Thyroid gland (tissue), 4 donors: ENCODE measurements at regions not wholly inside any gene's neighbourhood (a gene's known extent, or its start where the extent isn't known, plus 50 kb on each side); places are given as distances from the start of the nearest gene placed in this dataset.

Source experiments
- DNase-seq, 2 donors: peaks; one replicate each; pipeline ENCODE4 v3.0.0-alpha.2; 2019
- H3K27ac ChIP-seq, 3 donors: fragments of 200-600 bp; sonication (generic); 1 replicate in 2 of 3; 2 replicates in 1 of 3; pipeline ENCODE4 v1.5.1; 2016 to 2019; ENCODE audit warnings: mild to moderate bottlenecking in 1 of 3, moderate library complexity in 1 of 3
- H3K27me3 ChIP-seq: fragments of 200-600 bp; sonication (generic); one replicate; pipeline ENCODE4 v1.5.1; 2019
- H3K36me3 ChIP-seq, 2 donors: fragments of 200-600 bp; sonication (generic); one replicate each; pipeline ENCODE4 v1.5.1; 2016 to 2019
- H3K4me1 ChIP-seq, 2 donors: fragments of 200-600 bp; sonication (generic); one replicate each; pipeline ENCODE4 v1.5.1; 2017 to 2019
- H3K4me3 ChIP-seq, 3 donors: fragments of 200-600 bp; sonication (generic); replicated peaks in 1 of 3; 1 replicate in 2 of 3; 2 replicates in 1 of 3; pipeline ENCODE4 v1.5.1; 2016; ENCODE audit warnings: mild to moderate bottlenecking in 1 of 3
- H3K9me3 ChIP-seq: fragments of 200-600 bp; sonication (generic); one replicate; pipeline ENCODE4 v1.5.1; 2017
- CTCF ChIP-seq, 6 experiments: fragments of 200-600 bp in 3 of 6; fragments of 450-650 bp in 3 of 6; sonication (generic) in 3 of 6; IDR thresholded peaks; one replicate each; pipeline ENCODE4 v1.5.1; 2016 to 2019; ENCODE audit warnings: antibody characterized with exemption in 6 of 6, mild to moderate bottlenecking in 2 of 6, inconsistent platforms in 1 of 6, moderate library complexity in 1 of 6
- POLR2A ChIP-seq, 2 donors: fragments of 450-650 bp; IDR thresholded peaks; one replicate each; pipeline ENCODE4 v1.6.1; 2017; ENCODE audit warnings: antibody characterized with exemption in 2 of 2, mild to moderate bottlenecking in 2 of 2, moderate library complexity in 1 of 2
- whole genome bisulfite sequencing, 2 donors: methylation state at CpG; one replicate each; pipeline ENCODE4 v1.1.5; 2017; 5-methylcytosine and 5-hydroxymethylcytosine counted together
- intact Hi-C: fragments of 100-400 bp; cut with DNase I; formaldehyde crosslinking; loops from one replicate; pipeline ENCODE4 v1.15.1; 2023

- H3K4me3 ChIP-seq, result no peak overlapping the region
- intact Hi-C loops, result no loop called here
- H3K4me1 ChIP-seq, result no peaks in the 10 kb centered on the region
- no peak for DNase-seq
- no peaks in the 10 kb centered on the region for H3K27me3 ChIP-seq
- WGBS, 2 donors, result 62 to 66% methylated on average over 4 of the region's 4 CpGs
- H3K36me3 ChIP-seq, result no peaks in the 10 kb centered on the region
- no peaks in the 10 kb centered on the region for H3K9me3 ChIP-seq
- H3K27ac ChIP-seq, result no peak overlapping the region
- TF ChIP-seq CTCF (IDR thresholded peaks at IDR 0.05) (no peak), POLR2A (IDR thresholded peaks at IDR 0.05) (no peak)
These were observed 51.7 kb upstream of the ATP5MC3 start for GRCh38 chr2:175233135-175233719.
